GM19351 (cell line): ENCODE measurements at regions not wholly inside any gene's neighbourhood (a gene's known extent, or its start where the extent isn't known, plus 50 kb on each side); places are given as distances from the start of the nearest gene placed in this dataset.
"Not testable (repeated sequence)": the region's sequence is repeated elsewhere in the genome, so short reads cannot be mapped to it uniquely, and the experiment has no call there.

Source experiments
- ATAC-seq: cut with Tn5 transposase; IDR thresholded peaks from one replicate; pipeline ENCODE4 v1.9.1; 2021; ENCODE audit warnings: mild to moderate bottlenecking, moderate library complexity; ENCODE audit not compliant: unreplicated experiment

GRCh38 chr17:31684901-31685300, 174.1 kb downstream of the COPRS start:
- no peak for ATAC-seq

- no peak for ATAC-seq
Observed at GRCh38 chr17:31680126-31680525, 178.9 kb downstream of the COPRS start.

GRCh38 chr17:31679667-31680066, 179.4 kb downstream of the COPRS start:
- ATAC-seq, result no peak

- no peak for ATAC-seq
Observed at GRCh38 chr17:31678431-31678830, 180.6 kb downstream of the COPRS start.

GRCh38 chr17:31677681-31678080, 181.4 kb downstream of the COPRS start:
- ATAC-seq, result no peak

GRCh38 chr17:31677036-31677435, 182.0 kb downstream of the COPRS start:
- no peak for ATAC-seq

GRCh38 chr17:31675392-31675791, 183.7 kb downstream of the COPRS start:
- ATAC-seq, result not testable (repeated sequence)

GRCh38 chr17:31674717-31675349, 184.2 kb downstream of the COPRS start:
- no peak for ATAC-seq

GRCh38 chr17:31674305-31674704, 184.7 kb downstream of the COPRS start:
- ATAC-seq, result no peak

- ATAC-seq, result no peak
Observed at GRCh38 chr17:31673076-31673475, 186.0 kb downstream of the COPRS start.

- no peak for ATAC-seq
Observed at GRCh38 chr17:31672161-31672819, 186.8 kb downstream of the COPRS start.

- ATAC-seq, result no peak
Observed at GRCh38 chr17:31663576-31663975, 195.5 kb downstream of the COPRS start.

GRCh38 chr17:31660684-31661083, 198.4 kb downstream of the COPRS start:
- ATAC-seq, result no peak

- no peak for ATAC-seq
Observed at GRCh38 chr17:31657876-31658275, 201.2 kb downstream of the COPRS start.

GRCh38 chr17:31654936-31655335, 204.1 kb downstream of the COPRS start:
- ATAC-seq, result no peak

GRCh38 chr17:31653691-31654090, 205.4 kb downstream of the COPRS start:
- ATAC-seq, result no peak

- no peak for ATAC-seq
Observed at GRCh38 chr17:31650756-31651520, 208.1 kb downstream of the COPRS start.

- no peak for ATAC-seq
Observed at GRCh38 chr17:31649302-31649701, 209.7 kb downstream of the COPRS start.

GRCh38 chr17:31647661-31648060, 211.4 kb downstream of the COPRS start:
- no peak for ATAC-seq

- ATAC-seq, result no peak
Observed at GRCh38 chr17:31646642-31647041, 212.4 kb downstream of the COPRS start.

- no peak for ATAC-seq
Observed at GRCh38 chr17:31645351-31645750, 213.7 kb downstream of the COPRS start.

- no peak for ATAC-seq
Observed at GRCh38 chr17:31631766-31632165, 227.3 kb downstream of the COPRS start.
